Renal cortical epithelial cell (primary cell): ENCODE measurements at regions not wholly inside any gene's neighbourhood (a gene's known extent, or its start where the extent isn't known, plus 50 kb on each side); places are given as distances from the start of the nearest gene placed in this dataset.
A peak's percentile ranks its signal among the peaks of the same experiment; 100 is the strongest.

Source experiments
- DNase-seq: peaks from one replicate; pipeline ENCODE4 v3.0.0-alpha.2; 2011; ENCODE audit warnings: low read depth

GRCh38 chr2:200013906-200014305 is 58.5 kb downstream of the MAIP1 start:
- no peak for DNase-seq

DNA sequence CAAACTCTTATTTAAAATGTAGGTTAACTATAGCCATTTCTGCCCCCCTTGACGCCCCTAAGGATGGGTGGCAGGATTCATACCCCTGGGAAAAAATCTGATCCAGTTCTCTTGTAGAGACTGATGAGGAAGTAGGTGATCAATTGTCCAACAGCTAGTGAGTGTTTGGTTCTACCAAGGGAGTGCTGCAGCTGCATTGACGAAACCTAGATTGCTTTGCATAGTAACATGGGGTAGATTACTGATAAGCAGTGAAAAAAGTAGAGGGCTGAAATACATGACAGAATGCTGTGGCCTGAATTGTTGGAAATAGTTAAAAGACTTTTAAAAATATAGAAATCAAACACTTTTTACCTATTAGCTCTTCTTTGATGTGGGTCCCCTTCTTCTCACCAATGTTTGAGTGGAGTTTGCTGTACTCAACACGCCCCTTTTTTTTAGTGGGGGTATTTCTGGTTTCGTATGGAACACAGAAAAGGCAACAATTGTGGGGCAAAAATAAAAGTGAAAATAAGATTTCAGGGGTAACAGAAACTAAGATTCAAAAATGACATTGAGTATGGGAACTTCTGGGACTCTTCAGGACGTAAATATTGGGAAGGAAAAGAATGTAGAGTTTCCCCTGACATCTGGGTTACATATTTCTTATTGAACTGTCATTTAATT is 66.2 kb downstream of the MAIP1 start:
- DNase-seq: no peak

- DNase-seq: no peak
Observed at GRCh38 chr2:200022511-200022910, 67.1 kb downstream of the MAIP1 start.

- no peak for DNase-seq
Observed at GRCh38 chr2:200023570-200023969, 68.2 kb downstream of the MAIP1 start.

DNA sequence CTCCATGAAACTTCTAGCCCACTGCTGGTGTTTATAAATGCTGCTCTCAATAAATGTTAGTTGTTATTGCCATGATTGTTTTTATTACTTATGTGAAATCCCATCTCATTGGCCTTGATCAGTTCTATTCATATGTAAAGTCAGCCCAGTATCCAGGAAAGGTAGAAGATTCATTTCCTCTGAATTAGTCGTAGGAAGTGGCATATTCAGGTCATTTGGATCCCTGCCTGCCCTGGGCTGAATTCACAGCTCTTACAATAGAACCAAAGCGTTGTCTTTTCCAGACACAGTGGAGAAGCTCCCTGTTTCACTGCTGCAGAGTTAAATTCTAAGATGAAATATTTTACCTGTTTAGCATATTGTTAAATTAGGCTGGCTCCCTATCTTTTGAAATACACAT is 70.3 kb downstream of the MAIP1 start:
- DNase-seq: no peak

DNA sequence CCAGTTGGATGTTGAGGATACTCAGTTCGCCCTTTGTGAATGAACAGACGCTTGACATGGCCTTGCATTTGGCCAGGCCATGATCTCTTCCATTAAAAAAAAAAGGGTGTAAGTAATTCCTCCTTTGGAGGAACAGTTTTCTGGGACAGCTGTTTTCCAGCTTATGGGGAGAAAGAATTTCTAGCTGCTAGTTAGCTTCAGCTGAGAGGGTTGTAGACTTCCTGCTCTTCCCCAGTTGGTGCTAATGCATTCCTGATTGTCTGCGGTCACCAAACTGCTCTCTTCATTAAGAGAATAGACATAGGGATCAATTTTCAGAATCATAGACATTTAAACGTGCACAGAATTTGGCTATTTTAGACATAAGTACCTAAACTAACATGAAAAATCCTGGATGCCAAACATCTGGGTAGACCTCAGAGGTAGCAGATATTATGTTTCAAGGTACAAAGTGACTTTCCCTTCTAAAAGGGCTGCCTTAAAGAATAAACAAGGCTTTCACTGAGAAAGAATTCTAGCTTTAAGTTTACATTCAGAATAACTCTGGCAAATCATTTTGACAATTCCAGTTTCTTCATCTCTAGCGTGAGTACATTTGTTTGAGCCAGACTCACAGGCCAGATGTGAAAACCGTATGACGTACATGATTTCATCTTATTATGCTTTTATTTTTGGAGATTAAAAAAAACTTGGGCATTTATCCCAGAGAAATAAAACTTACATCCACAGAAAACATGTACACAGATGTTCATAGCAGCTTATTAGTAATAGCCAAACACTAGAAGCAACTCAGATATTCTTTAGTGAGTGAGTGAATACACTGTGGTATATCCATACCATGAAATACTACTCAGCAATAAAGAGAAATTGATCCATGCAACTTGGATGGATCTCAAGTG is 71.2 kb downstream of the MAIP1 start:
- DNase-seq: no peak

DNA sequence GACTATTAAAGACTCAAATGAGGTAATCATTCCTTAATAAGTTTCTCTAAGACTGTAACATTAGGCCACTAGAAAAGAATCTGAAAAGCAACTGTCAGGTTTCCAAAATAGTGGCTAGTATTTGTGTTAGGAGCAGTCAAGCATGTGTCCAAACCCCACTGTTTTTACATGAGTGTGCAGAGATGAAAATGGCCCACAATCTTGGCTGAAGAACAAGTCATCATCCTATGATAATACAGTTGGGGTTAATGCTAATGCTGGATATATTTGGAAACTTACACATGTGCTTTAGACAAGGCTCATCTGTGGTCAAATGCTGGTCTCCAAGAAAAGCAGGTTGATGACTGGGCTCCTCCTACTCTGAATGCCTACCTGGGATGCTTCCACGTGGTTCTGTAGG is 73.6 kb downstream of the MAIP1 start:
- DNase-seq: no peak

GRCh38 chr2:200032895-200033294 is 77.5 kb downstream of the MAIP1 start:
- DNase-seq: no peak

DNA sequence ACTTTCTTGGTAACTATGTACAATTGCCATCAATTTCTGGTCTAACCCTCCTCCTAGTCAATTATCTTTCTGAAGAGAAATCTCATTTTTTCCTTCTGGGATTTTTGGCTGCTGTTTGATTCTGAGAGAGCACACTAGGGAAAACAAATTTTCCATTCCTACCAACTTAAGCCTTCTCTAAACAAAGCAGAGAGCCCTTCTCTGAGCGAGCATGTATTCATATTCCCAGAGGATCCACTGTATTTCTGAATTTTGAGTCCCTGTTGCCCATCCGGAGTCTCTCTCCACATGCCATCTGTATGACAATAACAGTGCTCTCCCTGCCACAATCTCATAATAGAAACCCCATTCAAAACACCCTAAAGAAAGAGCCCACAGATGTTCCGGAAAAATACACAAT is 78.5 kb downstream of the MAIP1 start:
- DNase-seq: no peak

DNA sequence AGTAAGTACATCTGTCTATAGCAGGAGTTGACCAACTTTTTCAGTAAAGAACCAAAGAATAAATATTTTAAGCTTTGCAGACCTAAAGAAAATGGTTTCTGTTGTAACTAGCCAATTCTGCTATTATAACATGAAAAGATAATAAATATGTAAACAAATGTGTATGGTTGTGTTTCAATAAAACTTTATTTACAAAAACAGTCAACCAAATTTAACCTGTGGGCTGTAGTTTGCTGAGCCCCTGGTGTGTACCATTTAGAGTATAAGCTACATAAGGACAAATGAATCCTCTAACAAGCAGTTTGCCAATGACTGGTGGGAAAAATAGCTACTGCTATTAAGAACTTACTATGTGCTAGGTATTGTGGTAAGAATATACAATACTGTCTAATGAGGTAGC is 79.4 kb downstream of the MAIP1 start:
- DNase-seq: no peak

- no peak for DNase-seq
Observed at GRCh38 chr2:200039724-200040650, 84.6 kb downstream of the MAIP1 start.

DNA sequence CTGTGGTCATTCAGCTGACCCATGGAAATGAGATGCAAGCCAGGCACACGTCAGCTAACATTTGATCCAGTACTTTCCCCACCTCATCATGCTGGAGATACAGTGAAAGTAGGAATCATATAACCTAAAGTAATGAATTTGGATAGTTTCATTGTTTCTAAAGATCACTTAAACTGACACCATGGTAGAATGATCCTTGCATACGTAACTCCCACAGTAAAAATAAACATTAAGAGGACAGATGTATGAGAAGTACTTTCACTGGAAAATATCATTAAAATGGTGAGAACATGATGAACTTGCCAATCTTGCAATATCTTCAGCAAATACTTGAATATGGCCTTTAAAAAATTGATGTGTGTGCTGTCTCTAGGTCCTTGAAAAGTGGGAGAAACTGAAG is 85.4 kb downstream of the MAIP1 start:
- DNase-seq: no peak

GRCh38 chr2:200041639-200042038 is 86.3 kb downstream of the MAIP1 start:
- no peak for DNase-seq

GRCh38 chr2:200042102-200042735 is 86.8 kb downstream of the MAIP1 start:
- peak; percentile 71 for DNase-seq

- peak; percentile 26 for DNase-seq
Observed at GRCh38 chr2:200042944-200043343, 87.6 kb downstream of the MAIP1 start.

- no peak for DNase-seq
Observed at GRCh38 chr2:200044453-200044852, 89.1 kb downstream of the MAIP1 start.

DNA sequence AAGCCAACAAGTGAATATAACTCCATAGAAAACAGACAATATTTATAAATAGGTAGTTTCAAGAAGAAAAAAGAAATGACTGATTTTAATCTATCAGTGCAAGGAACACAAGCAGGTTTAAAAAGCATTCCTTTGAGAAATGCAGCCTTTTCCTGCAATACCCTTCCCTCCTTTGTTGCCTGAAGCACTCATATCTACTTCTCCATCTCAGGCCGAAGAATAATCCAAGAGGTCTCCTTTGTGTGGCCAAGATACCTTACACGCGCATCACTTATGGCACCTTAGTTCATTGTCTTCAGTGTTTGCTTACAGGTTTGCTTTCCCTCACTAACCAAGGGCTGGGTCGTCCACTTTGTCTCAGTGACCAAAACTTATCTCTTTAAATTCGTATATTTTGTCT is 93.0 kb downstream of the MAIP1 start:
- no peak for DNase-seq

GRCh38 chr2:200049086-200049485 is 93.7 kb downstream of the MAIP1 start:
- no peak for DNase-seq

- peak; percentile 83 for DNase-seq
Observed at GRCh38 chr2:200050921-200051610, 95.7 kb downstream of the MAIP1 start.

GRCh38 chr2:200051611-200051945 is 96.2 kb downstream of the MAIP1 start:
- peak; percentile 75 for DNase-seq

GRCh38 chr2:200052627-200053026 is 97.2 kb downstream of the MAIP1 start:
- DNase-seq: no peak
